ENCODE measurements at regions not wholly inside any gene's neighbourhood (a gene's known extent, or its start where the extent isn't known, plus 50 kb on each side); places are given as distances from the start of the nearest gene placed in this dataset.

DNA sequence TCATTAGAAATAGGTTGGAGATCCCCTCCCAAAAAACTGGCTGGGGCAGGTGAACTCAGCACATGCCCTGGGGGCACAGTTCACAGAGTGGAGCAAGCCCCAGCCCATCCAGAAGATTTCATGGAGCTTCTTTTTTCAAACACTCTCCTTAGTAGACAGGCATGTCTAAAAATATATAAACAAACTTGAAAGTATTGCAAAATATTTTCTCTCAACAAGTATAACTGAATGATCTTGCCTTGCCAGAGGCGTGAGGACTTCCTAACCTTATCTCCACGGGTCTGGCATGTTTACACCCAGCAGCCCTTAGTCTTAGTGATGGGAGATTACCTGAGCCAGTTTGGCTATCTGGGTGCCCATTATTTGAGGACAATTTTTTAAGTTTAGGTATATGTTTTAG lies 107.1 kb downstream of the QRSL1 start:
- TF ChIP-seq, protein P1, sequence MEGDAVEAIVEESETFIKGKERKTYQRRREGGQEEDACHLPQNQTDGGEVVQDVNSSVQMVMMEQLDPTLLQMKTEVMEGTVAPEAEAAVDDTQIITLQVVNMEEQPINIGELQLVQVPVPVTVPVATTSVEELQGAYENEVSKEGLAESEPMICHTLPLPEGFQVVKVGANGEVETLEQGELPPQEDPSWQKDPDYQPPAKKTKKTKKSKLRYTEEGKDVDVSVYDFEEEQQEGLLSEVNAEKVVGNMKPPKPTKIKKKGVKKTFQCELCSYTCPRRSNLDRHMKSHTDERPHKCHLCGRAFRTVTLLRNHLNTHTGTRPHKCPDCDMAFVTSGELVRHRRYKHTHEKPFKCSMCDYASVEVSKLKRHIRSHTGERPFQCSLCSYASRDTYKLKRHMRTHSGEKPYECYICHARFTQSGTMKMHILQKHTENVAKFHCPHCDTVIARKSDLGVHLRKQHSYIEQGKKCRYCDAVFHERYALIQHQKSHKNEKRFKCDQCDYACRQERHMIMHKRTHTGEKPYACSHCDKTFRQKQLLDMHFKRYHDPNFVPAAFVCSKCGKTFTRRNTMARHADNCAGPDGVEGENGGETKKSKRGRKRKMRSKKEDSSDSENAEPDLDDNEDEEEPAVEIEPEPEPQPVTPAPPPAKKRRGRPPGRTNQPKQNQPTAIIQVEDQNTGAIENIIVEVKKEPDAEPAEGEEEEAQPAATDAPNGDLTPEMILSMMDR (IDR thresholded peaks at IDR 0.05; ENCODE audit: poor library complexity, severe bottlenecking) = no peak
- TF ChIP-seq POLR2AphosphoS5 (IDR thresholded peaks at IDR 0.05) (no peak), RAD21 (conservative IDR thresholded peaks at IDR 0.05) (no peak), TAF1 (IDR thresholded peaks at IDR 0.05; ENCODE audit: low read depth) (no peak), EP300 (conservative IDR thresholded peaks at IDR 0.05; ENCODE audit: poor library complexity, severe bottlenecking) (no peak)

All from neural cell (in vitro differentiated cells).